ENCODE measurements at regions not wholly inside any gene's neighbourhood (a gene's known extent, or its start where the extent isn't known, plus 50 kb on each side); places are given as distances from the start of the nearest gene placed in this dataset.

DNA sequence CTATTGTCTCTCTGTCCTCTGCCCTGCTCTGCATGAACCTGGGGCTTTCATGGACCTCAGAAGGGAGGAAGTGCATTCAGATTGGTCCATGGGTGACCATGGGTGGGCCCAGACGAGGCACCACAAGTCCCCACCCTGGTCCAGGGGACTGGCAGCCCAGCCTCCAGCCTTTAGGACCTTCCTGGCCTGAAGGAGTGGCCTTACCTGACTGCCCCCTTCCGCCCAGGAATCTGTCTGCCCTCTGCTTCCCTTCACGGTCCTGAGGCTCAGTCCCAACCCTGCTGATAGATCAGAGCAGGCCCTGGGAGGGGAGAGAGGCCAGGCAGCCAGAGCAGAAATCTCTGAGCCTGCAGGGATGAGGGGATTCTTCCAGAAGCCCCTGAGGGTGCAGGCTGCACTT lies 455.4 kb downstream of the PCDH18 start:
- TF ChIP-seq, protein P1, sequence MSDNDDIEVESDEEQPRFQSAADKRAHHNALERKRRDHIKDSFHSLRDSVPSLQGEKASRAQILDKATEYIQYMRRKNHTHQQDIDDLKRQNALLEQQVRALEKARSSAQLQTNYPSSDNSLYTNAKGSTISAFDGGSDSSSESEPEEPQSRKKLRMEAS (IDR thresholded peaks at IDR 0.05): no peak
- no peak for TF ChIP-seq TAF1 (IDR thresholded peaks at IDR 0.05; ENCODE audit: low read depth)
- no peak for TF ChIP-seq NFIC (IDR thresholded peaks at IDR 0.05)

All from Ishikawa (cell line).